GM10266 (cell line): ENCODE measurements at regions not wholly inside any gene's neighbourhood (a gene's known extent, or its start where the extent isn't known, plus 50 kb on each side); places are given as distances from the start of the nearest gene placed in this dataset.

Experiments
- DNase-seq: peaks from one replicate; pipeline ENCODE4 v3.0.0; 2012; ENCODE audit errors: extremely low spot score
- CTCF ChIP-seq: IDR thresholded peaks from 2 replicates; pipeline ENCODE4 v1.5.1; 2012; ENCODE audit warnings: mild to moderate bottlenecking, low read depth; ENCODE audit not compliant: control insufficient read depth, insufficient read depth; ENCODE audit errors: missing control alignments

DNA sequence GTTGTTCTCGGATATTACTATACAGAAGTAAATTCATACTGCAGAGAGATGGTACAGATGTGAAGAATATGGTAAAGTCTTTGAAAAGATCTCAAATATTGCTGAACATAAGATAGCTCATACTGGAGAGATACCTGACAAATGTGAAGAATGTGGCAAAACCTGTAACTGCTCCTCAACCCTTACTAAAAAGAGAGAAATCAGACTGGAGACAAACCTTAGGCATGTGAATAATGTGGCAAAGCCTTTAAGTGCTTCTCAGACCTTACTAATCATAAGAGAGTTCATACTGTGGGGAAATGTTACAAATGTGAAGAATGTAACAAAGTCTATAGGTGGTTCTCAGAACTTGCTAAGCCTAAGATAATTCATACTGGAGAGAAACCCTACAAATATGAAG, 986.0 kb upstream of the TSPY4 start:
- DNase-seq = no peak
- no peak for TF ChIP-seq CTCF

GRCh38 chrY:8352201-8352600, 985.1 kb upstream of the TSPY4 start:
- DNase-seq = no peak
- TF ChIP-seq CTCF = no peak

DNA sequence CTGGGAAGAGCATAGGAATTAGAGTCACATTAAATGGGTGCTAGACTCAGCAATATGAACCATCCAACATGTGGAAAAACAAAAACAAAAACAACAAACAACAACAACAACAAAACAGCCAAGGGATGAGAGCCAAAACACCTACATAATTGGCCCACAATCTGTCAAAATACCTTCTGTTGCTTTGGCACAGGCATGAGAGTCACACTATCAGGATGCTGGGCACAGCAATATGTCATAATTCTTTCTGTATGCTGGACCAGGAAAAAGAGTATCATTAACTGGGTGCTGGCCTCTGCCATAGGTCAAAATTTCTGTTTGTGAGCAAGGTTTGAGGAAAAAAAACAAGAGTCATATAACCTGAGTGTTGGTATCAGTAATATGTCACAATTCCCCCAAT, 979.1 kb upstream of the TSPY4 start:
- DNase-seq = no peak
- no peak for TF ChIP-seq CTCF

GRCh38 chrY:8361715-8362114, 975.5 kb upstream of the TSPY4 start:
- no peak for DNase-seq
- TF ChIP-seq CTCF = no peak

DNA sequence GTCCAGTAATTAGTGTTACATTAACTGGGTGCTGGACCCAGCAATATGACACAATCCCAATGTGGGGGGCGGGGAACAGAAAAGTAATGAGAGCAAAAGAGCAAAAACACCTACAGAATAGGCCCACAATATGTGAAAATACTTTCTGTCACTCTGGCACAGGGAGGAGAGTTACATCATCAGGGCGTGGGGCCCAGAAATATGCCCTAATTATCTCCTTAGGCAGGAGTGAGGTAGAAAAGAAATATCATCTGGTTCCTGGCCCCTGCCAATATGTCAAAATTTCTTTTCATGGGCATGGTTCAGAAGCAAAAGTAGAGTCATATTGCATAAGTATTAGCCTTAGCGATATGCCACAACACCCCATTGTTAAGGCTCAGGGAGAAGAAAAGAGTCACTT, 959.8 kb upstream of the TSPY4 start:
- TF ChIP-seq CTCF = no peak
- no peak for DNase-seq

GRCh38 chrY:8379800-8380199, 957.5 kb upstream of the TSPY4 start:
- no peak for TF ChIP-seq CTCF
- DNase-seq = no peak

GRCh38 chrY:8381425-8381824, 955.8 kb upstream of the TSPY4 start:
- no peak for TF ChIP-seq CTCF
- DNase-seq = no peak
